Muscle of arm (tissue), 1 donor: ENCODE measurements at regions not wholly inside any gene's neighbourhood (a gene's known extent, or its start where the extent isn't known, plus 50 kb on each side); places are given as distances from the start of the nearest gene placed in this dataset.
"Not testable (repeated sequence)": the region's sequence is repeated elsewhere in the genome, so short reads cannot be mapped to it uniquely, and the experiment has no call there.

Experiments
- DNase-seq: peaks from one replicate; pipeline ENCODE4 v3.0.0-alpha.2; 2013

GRCh38 chr17:30731210-30732132 lies 93.0 kb downstream of the CRLF3 start:
- DNase-seq, result peak; percentile 88

GRCh38 chr17:30730837-30731209 lies 93.7 kb downstream of the CRLF3 start:
- DNase-seq, result not testable (repeated sequence)

GRCh38 chr17:30730171-30730836 lies 94.2 kb downstream of the CRLF3 start:
- DNase-seq, result not testable (repeated sequence)

- not testable (repeated sequence) for DNase-seq
Observed at GRCh38 chr17:30729471-30730170, 94.9 kb downstream of the CRLF3 start.

GRCh38 chr17:30727517-30727916 lies 97.0 kb downstream of the CRLF3 start:
- DNase-seq, result not testable (repeated sequence)

GRCh38 chr17:30726734-30727133 lies 97.8 kb downstream of the CRLF3 start:
- DNase-seq, result not testable (repeated sequence)

- not testable (repeated sequence) for DNase-seq
Observed at GRCh38 chr17:30726310-30726709, 98.2 kb downstream of the CRLF3 start.

- not testable (repeated sequence) for DNase-seq
Observed at GRCh38 chr17:30724034-30724650, 100.3 kb downstream of the CRLF3 start.

- DNase-seq, result not testable (repeated sequence)
Observed at GRCh38 chr17:30722114-30722780, 102.2 kb downstream of the CRLF3 start.

- DNase-seq, result not testable (repeated sequence)
Observed at GRCh38 chr17:30720971-30721370, 103.5 kb downstream of the CRLF3 start.

GRCh38 chr17:30720013-30720471 lies 104.5 kb downstream of the CRLF3 start:
- no peak for DNase-seq

- DNase-seq, result not testable (repeated sequence)
Observed at GRCh38 chr17:30719131-30719973, 105.1 kb downstream of the CRLF3 start.

GRCh38 chr17:30718691-30719090 lies 105.8 kb downstream of the CRLF3 start:
- DNase-seq, result not testable (repeated sequence)

- not testable (repeated sequence) for DNase-seq
Observed at GRCh38 chr17:30718099-30718447, 106.4 kb downstream of the CRLF3 start.

- no peak for DNase-seq
Observed at GRCh38 chr17:30717291-30718098, 107.0 kb downstream of the CRLF3 start.

GRCh38 chr17:30716461-30717290 lies 107.8 kb downstream of the CRLF3 start:
- DNase-seq, result no peak

GRCh38 chr17:30714825-30715622 lies 109.5 kb downstream of the CRLF3 start:
- DNase-seq, result not testable (repeated sequence)
